Stomach smooth muscle (tissue), 2 donors: ENCODE measurements at regions not wholly inside any gene's neighbourhood (a gene's known extent, or its start where the extent isn't known, plus 50 kb on each side); places are given as distances from the start of the nearest gene placed in this dataset.

Source experiments
- H3K27ac ChIP-seq: one replicate; pipeline ENCODE4 v1.7.0; 2013; ENCODE audit warnings: mild to moderate bottlenecking, low read length, inconsistent platforms
- H3K27me3 ChIP-seq, 2 donors: one replicate each; pipeline ENCODE4 v1.7.0; 2013; ENCODE audit warnings: low read length in 2 of 2; ENCODE audit not compliant: insufficient read depth in 2 of 2, control insufficient read depth in 1 of 2
- H3K36me3 ChIP-seq, 2 donors: one replicate each; pipeline ENCODE4 v1.7.0; 2013; ENCODE audit warnings: low read length in 2 of 2; ENCODE audit not compliant: control insufficient read depth in 2 of 2, insufficient read depth in 2 of 2
- H3K4me1 ChIP-seq: one replicate; pipeline ENCODE4 v1.7.0; 2013; ENCODE audit warnings: low read length; ENCODE audit not compliant: control insufficient read depth, insufficient read depth
- H3K4me3 ChIP-seq, 2 donors: one replicate each; pipeline ENCODE4 v1.7.0; 2013; ENCODE audit warnings: low read length in 2 of 2
- H3K9ac ChIP-seq, 2 donors: one replicate each; pipeline ENCODE4 v1.7.0; 2013; ENCODE audit warnings: low read length in 2 of 2, mild to moderate bottlenecking in 1 of 2
- H3K9me3 ChIP-seq, 2 donors: one replicate each; pipeline ENCODE4 v1.7.0; 2013; ENCODE audit warnings: low read length in 2 of 2; ENCODE audit not compliant: control insufficient read depth in 2 of 2
- donor health status: healthy.
- donor health status: Pancreatic carcinoma.

DNA sequence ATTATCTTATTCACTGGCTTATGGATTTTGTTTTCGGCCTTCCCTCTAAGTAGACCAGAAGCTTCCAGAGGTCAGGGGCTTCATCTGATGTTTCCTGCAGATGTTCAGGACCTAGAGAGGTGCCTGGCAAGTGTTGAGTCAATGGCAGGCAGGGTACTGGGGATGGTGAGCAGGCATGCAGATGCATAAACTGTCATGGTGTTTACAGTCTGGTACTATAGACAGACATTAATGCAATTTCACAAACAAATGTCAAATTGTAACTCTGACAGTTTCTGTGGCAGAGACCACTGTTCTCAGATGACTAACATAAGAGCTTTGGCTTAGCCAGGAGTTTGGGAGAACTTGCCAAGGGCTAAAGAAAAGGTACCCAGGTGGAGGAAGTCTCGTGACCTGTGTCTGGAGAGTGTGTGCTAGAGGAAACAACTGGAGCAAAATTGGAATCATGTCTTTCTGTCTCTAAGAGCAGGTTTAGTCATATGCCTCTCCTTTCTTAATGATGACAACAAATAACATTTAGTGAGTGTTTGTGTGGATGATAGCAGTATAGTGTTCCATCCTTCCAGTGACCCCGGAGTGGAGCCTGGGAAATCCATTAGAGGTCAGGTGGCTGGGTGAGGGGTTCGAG, 53.7 kb upstream of the TRAK1 start:
- Histone ChIP-seq H3K4me1 (peaks cover 54% of the 10 kb centered on the region), H3K9me3 (no peaks in the 10 kb centered on the region), H3K4me3 (no peak overlapping the region), H3K27me3 (no peaks in the 10 kb centered on the region), H3K36me3 (peaks cover 0 to 7% of the 10 kb centered on the region in 2 donors), H3K9ac (no peak overlapping the region), H3K27ac (peak overlapping the region; percentile 49)

DNA sequence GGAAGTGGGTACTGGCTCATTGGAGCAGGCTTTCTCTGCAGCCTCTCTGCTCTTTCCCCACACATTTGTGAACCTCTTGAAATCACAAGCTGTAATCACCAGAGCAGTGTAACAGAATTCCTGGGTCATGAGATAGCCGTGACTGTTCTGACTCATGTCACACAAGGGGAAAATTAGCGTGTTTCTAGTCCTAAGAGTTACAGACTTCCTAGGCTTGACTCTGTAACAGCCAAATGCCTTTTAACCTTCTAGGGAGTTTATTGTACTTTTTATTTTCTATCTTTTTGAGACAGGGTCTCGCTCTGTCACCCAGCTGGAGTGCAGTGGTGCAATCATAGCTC, 54.7 kb upstream of the TRAK1 start:
- H3K9ac ChIP-seq: no peak overlapping the region

GRCh38 chr3:42035816-42036482, 55.2 kb upstream of the TRAK1 start:
- H3K9me3 ChIP-seq: no peaks in the 10 kb centered on the region
- no peak overlapping the region for H3K4me3 ChIP-seq
- H3K27me3 ChIP-seq: no peaks in the 10 kb centered on the region
- H3K9ac ChIP-seq: peak overlapping the region; percentile 1 to 47
- peak overlapping the region; percentile 77 for H3K27ac ChIP-seq
- peaks cover 0 to 7% of the 10 kb centered on the region in 2 donors for H3K36me3 ChIP-seq
- peaks cover 64% of the 10 kb centered on the region for H3K4me1 ChIP-seq

More for the DNA sequence above, 54.7 kb upstream of the TRAK1 start:
- no peaks in the 10 kb centered on the region for H3K9me3 ChIP-seq
- peak overlapping the region; percentile 77 for H3K27ac ChIP-seq
- H3K36me3 ChIP-seq: peaks cover 0 to 7% of the 10 kb centered on the region in 2 donors
- peaks cover 62% of the 10 kb centered on the region for H3K4me1 ChIP-seq
- no peaks in the 10 kb centered on the region for H3K27me3 ChIP-seq
- no peak overlapping the region for H3K4me3 ChIP-seq

DNA sequence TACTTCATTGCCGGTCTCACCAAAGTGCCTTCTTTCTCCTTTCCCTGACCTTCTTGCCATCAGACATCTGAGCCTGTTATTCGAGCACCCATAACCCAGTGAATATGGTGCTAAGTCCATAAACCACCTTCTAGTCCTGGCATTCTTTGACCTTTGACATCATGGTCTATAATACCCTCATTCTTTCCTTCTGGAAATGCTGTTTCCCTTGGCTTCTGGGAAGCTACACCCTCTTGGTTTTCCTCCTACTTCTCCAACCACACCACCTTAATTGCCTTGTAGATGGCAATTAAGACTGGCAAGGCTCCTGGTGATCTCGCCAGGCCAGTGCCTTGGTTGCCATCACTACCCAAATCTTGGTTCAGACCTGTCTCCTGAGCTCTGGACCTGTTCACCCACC, 56.1 kb upstream of the TRAK1 start:
- no peaks in the 10 kb centered on the region for H3K9me3 ChIP-seq
- no peak overlapping the region for H3K9ac ChIP-seq
- no peaks in the 10 kb centered on the region for H3K27me3 ChIP-seq
- H3K4me1 ChIP-seq: peaks cover 64% of the 10 kb centered on the region
- H3K4me3 ChIP-seq: no peak overlapping the region
- peak overlapping the region; percentile 77 for H3K27ac ChIP-seq
- peaks cover 0 to 7% of the 10 kb centered on the region in 2 donors for H3K36me3 ChIP-seq

DNA sequence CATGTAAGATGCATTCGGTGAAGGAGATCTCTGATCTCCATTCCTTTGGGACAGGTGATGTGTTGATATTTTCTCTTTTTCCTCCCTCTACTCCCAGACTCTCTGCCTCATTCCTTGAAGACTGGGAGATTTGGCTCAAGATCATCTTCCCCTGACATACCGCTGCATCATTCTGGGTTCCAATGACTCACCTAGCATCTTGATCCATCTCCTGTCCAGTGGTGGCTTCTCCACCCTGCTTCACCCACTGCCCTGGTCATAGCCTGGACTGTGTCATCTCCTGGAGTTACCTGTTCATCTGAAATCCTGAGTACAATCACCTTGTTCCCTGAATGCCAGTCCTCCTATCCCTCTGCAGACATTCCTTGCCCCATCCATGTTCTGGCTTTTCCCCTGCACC, 57.4 kb upstream of the TRAK1 start:
- H3K36me3 ChIP-seq: peaks cover 0 to 7% of the 10 kb centered on the region in 2 donors
- H3K4me1 ChIP-seq: peaks cover 64% of the 10 kb centered on the region
- H3K9ac ChIP-seq: no peak overlapping the region
- peak overlapping the region; percentile 77 for H3K27ac ChIP-seq
- H3K4me3 ChIP-seq: no peak overlapping the region
- H3K9me3 ChIP-seq: no peaks in the 10 kb centered on the region
- no peaks in the 10 kb centered on the region for H3K27me3 ChIP-seq

DNA sequence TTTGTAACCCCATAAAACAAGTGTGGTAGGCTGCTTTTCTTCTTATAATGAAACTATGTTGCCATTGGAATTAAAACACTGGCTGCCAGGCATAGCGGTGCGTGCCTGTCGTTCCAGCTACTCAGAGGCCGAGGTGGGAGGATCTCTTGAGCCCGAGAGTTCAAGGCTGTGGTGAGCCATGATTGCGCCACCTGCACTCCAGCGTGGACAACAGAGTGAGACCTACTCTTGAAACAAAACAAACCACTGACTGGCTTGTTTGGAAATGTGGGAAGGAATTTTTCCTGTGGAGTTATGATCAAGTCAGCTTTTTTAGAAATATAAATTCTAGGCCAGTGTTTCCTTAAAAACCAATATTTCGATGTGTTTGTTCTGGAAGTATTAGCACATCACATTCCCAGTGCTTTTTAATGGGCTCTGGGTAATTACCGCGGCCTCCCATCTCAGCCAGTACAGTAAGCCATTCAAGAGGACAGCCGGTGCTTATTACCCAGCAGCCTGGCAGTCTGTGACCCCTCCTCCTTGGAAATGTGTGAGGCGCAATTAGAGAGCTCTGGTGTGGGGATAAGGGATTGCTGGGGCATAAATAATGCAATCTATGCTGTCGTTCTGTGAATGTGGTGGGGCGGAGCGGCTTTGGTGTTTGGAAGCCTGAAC, 58.3 kb upstream of the TRAK1 start:
- H3K9ac ChIP-seq: peak overlapping the region in 1 of 2 donors; percentile 21
- H3K27me3 ChIP-seq: no peaks in the 10 kb centered on the region
- H3K9me3 ChIP-seq: no peaks in the 10 kb centered on the region
- H3K4me3 ChIP-seq: peak overlapping the region in 1 of 2 donors; percentile 41
- H3K4me1 ChIP-seq: peaks cover 70% of the 10 kb centered on the region
- H3K27ac ChIP-seq: peak overlapping the region; percentile 77
- peaks cover 0 to 7% of the 10 kb centered on the region in 2 donors for H3K36me3 ChIP-seq

DNA sequence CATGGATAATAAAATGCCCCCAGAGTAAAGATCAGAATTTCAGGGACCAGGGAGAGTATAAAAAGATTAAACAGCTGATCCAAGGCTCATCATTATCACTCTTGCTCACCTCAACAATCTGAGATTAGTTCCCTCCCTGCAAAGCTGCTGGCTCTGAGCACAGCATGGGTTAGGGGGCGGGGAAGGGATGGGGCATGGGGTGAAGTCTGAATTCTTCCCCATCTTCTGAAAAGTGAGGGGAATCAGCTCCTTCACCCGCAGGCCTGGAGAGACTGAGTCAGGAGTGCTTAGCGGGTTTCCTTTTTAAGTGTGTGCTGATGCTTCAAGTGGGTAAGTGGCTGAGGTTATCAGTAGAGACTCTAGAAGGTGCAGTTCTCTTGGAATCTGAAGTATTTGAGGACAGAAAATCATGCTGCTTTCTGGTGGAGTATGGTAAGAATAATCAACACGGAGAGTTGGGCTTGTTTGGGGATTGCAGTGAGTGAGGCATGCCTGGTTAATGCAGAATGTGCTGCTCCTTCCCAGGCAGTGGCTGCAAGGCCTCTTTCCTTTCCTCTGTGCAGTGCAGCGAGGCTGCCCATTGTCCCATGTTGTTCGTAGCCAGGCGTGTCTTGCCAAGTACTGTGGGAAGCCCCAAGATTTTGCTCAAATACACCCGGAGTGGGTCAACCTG, 59.2 kb upstream of the TRAK1 start:
- Histone ChIP-seq H3K27ac (peak overlapping the region; percentile 77), H3K9me3 (no peaks in the 10 kb centered on the region), H3K27me3 (no peaks in the 10 kb centered on the region), H3K4me1 (peaks cover 61% of the 10 kb centered on the region), H3K4me3 (peak overlapping the region in 1 of 2 donors; percentile 41), H3K36me3 (peaks cover 0 to 7% of the 10 kb centered on the region in 2 donors), H3K9ac (no peak overlapping the region)

GRCh38 chr3:42028474-42028873, 62.7 kb upstream of the TRAK1 start:
- Histone ChIP-seq H3K4me1 (peaks cover 44% of the 10 kb centered on the region), H3K36me3 (no peaks in the 10 kb centered on the region), H3K27me3 (no peaks in the 10 kb centered on the region), H3K4me3 (no peak overlapping the region), H3K9me3 (no peaks in the 10 kb centered on the region), H3K9ac (no peak overlapping the region), H3K27ac (no peak overlapping the region)

GRCh38 chr3:42027571-42027970, 63.6 kb upstream of the TRAK1 start:
- Histone ChIP-seq H3K4me3 (no peak overlapping the region), H3K27ac (no peak overlapping the region), H3K9me3 (no peaks in the 10 kb centered on the region), H3K4me1 (peaks cover 38% of the 10 kb centered on the region), H3K27me3 (no peaks in the 10 kb centered on the region), H3K36me3 (no peaks in the 10 kb centered on the region), H3K9ac (no peak overlapping the region)

DNA sequence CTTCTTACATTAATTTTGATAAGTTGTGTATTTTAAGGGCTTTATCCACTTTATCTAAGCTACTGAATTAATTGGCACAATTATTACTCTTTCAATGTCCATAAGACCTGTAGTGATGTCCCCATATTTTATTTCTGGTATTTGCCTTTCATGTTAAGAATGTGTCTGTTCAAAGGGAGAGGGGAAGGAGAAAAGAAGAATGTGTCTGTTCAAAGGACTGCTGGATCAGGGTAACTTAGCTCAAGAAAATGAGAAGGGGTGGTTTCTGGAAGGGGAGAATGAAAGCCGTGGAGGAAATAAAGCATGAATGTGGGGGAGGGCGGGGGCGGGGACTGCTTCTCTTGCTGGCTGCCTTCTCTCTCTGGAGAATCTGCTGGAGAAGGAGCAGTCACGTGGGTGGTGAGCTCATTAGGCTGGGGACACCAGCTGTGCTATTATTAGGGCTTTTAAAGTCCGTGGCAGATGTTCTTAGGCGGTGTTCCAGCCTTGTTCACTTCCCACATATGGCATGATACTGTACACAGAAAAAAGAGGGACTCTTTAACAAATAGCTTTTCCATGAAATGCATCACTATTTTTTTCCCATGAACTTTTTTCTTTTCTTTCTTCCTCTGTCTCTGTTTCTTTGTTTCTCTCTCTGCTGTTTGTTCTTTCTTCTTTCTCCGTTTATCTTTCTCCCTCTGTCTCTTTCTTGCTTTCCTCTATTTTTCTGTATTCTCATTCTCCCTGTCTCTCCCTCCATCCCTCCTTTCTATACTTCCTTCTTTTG, 63.7 kb upstream of the ULK4 start:
- Histone ChIP-seq H3K4me1 (peaks cover 26% of the 10 kb centered on the region), H3K27ac (peak overlapping the region; percentile 53), H3K9ac (peak overlapping the region; percentile 6 to 73), H3K9me3 (no peaks in the 10 kb centered on the region), H3K36me3 (no peaks in the 10 kb centered on the region), H3K4me3 (peak overlapping the region; percentile 23 to 33), H3K27me3 (no peaks in the 10 kb centered on the region)
